Suprapubic skin (tissue), 3 donors: ENCODE measurements at regions not wholly inside any gene's neighbourhood (a gene's known extent, or its start where the extent isn't known, plus 50 kb on each side); places are given as distances from the start of the nearest gene placed in this dataset.

ENCODE experiments used
- POLR2A ChIP-seq, 2 donors: fragments of 450-650 bp; IDR thresholded peaks; one replicate each; pipeline ENCODE4 v1.6.1; 2017; ENCODE audit warnings: antibody characterized with exemption in 2 of 2, mild to moderate bottlenecking in 2 of 2, moderate library complexity in 2 of 2
- TF ChIP-seq, protein P1 (sequence below), 2 donors: fragments of 200-600 bp in 1 of 2; fragments of 450-650 bp in 1 of 2; sonication (generic) in 1 of 2; IDR thresholded peaks; one replicate each; pipeline ENCODE4 v1.5.1; 2016 to 2019; ENCODE audit warnings: antibody characterized with exemption in 2 of 2, mild to moderate bottlenecking in 1 of 2, moderate library complexity in 1 of 2

DNA sequence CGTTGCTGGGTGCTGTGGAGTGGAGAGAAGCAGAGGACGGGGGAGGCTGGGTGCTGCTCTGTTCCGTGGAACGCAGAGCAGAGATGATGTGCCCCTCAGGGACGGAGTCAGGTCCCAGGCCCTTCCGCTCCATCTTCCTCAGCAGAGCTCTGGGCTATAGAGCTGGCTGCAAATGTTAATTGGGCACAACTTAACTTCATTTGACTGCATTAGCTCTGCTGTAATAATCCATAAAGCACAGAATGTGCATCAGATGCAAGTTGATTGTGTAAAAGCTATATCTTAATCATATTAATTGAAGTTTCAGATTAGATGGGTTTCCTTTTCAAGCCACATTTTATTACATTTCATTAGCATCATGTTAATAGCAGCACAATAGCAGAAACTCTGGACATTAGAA lies 212.6 kb downstream of the ABCC12 start:
- TF ChIP-seq POLR2A (IDR thresholded peaks at IDR 0.05): no peak
- TF ChIP-seq, protein P1, sequence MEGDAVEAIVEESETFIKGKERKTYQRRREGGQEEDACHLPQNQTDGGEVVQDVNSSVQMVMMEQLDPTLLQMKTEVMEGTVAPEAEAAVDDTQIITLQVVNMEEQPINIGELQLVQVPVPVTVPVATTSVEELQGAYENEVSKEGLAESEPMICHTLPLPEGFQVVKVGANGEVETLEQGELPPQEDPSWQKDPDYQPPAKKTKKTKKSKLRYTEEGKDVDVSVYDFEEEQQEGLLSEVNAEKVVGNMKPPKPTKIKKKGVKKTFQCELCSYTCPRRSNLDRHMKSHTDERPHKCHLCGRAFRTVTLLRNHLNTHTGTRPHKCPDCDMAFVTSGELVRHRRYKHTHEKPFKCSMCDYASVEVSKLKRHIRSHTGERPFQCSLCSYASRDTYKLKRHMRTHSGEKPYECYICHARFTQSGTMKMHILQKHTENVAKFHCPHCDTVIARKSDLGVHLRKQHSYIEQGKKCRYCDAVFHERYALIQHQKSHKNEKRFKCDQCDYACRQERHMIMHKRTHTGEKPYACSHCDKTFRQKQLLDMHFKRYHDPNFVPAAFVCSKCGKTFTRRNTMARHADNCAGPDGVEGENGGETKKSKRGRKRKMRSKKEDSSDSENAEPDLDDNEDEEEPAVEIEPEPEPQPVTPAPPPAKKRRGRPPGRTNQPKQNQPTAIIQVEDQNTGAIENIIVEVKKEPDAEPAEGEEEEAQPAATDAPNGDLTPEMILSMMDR (IDR thresholded peaks at IDR 0.05): no peak
